ENCODE measurements at regions not wholly inside any gene's neighbourhood (a gene's known extent, or its start where the extent isn't known, plus 50 kb on each side); places are given as distances from the start of the nearest gene placed in this dataset.

DNA sequence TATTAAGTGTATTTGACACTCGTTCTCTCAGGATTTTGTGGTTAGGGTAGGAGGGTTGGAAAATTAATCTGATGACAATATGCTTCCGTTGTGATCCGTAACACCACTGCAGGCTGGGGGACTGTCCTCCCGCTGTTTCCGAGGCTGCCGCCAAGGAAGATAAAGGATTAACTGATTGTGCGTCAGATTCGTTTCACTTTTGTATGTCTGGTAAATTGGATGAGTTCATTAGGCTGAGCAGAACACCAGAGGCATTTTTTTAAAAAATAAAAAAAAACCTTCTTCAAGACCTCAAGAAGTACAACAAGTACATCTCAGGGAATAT, 486.7 kb upstream of the SALL1 start:
- TF ChIP-seq, protein P1, sequence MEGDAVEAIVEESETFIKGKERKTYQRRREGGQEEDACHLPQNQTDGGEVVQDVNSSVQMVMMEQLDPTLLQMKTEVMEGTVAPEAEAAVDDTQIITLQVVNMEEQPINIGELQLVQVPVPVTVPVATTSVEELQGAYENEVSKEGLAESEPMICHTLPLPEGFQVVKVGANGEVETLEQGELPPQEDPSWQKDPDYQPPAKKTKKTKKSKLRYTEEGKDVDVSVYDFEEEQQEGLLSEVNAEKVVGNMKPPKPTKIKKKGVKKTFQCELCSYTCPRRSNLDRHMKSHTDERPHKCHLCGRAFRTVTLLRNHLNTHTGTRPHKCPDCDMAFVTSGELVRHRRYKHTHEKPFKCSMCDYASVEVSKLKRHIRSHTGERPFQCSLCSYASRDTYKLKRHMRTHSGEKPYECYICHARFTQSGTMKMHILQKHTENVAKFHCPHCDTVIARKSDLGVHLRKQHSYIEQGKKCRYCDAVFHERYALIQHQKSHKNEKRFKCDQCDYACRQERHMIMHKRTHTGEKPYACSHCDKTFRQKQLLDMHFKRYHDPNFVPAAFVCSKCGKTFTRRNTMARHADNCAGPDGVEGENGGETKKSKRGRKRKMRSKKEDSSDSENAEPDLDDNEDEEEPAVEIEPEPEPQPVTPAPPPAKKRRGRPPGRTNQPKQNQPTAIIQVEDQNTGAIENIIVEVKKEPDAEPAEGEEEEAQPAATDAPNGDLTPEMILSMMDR (IDR thresholded peaks at IDR 0.05; ENCODE audit: borderline replicate concordance, extremely low read depth, insufficient read depth) = no peak
- H3K9ac ChIP-seq (ENCODE audit: low read length in 3 of 3) = no peak overlapping the region
- no peak overlapping the region for H3K4me3 ChIP-seq (ENCODE audit: low read length in 3 of 3)
- intact Hi-C loops (cut with DNase I) = no loop called here
- no peaks in the 10 kb centered on the region for H3K27me3 ChIP-seq (ENCODE audit: control insufficient read depth, insufficient read depth, low read length)
- no peaks in the 10 kb centered on the region for H3K4me1 ChIP-seq (ENCODE audit: control insufficient read depth in 2 of 3, insufficient read depth in 2 of 3, low read depth in 1 of 3, low read length in 3 of 3)
- no peaks in the 10 kb centered on the region for H3K9me3 ChIP-seq (ENCODE audit: control insufficient read depth in 2 of 3, insufficient read depth in 1 of 3, low read length in 3 of 3)
- DNase-seq = no peak
- H3K36me3 ChIP-seq (ENCODE audit: control insufficient read depth in 2 of 3, insufficient read depth in 3 of 3, low read length in 3 of 3) = no peaks in the 10 kb centered on the region
- no peak overlapping the region for H3K27ac ChIP-seq (ENCODE audit: low read depth in 2 of 2, low read length in 2 of 2)
- FAIRE-seq = no peak

DNA sequence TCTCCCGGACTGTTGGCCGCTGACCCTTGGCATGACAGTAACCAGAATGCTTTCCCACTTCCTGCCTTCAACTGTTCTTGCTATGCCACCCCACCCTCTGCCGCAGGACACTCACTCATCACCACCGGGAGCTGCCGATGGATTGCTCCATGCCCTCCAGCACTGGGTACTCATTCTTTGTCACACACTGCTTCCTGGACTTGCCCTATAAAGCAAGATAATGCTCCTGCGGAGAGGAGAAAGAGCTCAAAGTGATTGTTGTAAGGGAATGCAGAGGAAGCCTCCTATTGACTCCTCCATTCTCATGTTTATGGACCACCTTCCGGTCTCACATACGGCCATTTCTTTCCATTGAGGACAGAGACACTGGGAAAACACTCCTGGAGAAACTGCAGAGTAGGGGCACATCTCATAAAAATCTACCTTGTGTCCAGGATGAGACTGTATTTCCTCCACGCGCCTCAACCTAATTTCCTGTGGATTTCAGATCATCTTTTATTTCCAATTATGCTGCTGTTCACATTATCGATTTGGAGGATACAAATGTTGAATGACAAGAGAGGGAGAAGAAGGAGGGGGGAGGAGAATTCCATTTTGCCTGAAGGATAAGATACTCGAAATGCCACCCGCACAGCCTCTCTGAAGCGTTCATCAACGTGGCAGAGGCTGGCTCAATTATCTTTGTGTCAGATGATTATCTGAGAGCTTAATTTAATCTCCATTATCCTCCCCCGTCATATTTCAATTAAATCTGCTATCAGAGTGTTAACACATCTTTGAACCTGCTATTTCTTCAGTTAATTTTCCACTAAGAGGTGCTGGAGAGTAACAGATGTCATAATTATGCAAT, 486.1 kb upstream of the SALL1 start:
- TF ChIP-seq, protein P1 (IDR thresholded peaks at IDR 0.05; ENCODE audit: borderline replicate concordance, extremely low read depth, insufficient read depth) = no peak
- no peak for DNase-seq
- intact Hi-C loops (cut with DNase I) = no loop called here
- H3K4me1 ChIP-seq (ENCODE audit: control insufficient read depth in 2 of 3, insufficient read depth in 2 of 3, low read depth in 1 of 3, low read length in 3 of 3) = no peaks in the 10 kb centered on the region
- H3K9me3 ChIP-seq (ENCODE audit: control insufficient read depth in 2 of 3, insufficient read depth in 1 of 3, low read length in 3 of 3) = no peaks in the 10 kb centered on the region
- no peak overlapping the region for H3K27ac ChIP-seq (ENCODE audit: low read depth in 2 of 2, low read length in 2 of 2)
- FAIRE-seq = no peak
- H3K4me3 ChIP-seq (ENCODE audit: low read length in 3 of 3) = no peak overlapping the region
- no peak overlapping the region for H3K9ac ChIP-seq (ENCODE audit: low read length in 3 of 3)
- no peaks in the 10 kb centered on the region for H3K27me3 ChIP-seq (ENCODE audit: control insufficient read depth, insufficient read depth, low read length)
- no peaks in the 10 kb centered on the region for H3K36me3 ChIP-seq (ENCODE audit: control insufficient read depth in 2 of 3, insufficient read depth in 3 of 3, low read length in 3 of 3)

DNA sequence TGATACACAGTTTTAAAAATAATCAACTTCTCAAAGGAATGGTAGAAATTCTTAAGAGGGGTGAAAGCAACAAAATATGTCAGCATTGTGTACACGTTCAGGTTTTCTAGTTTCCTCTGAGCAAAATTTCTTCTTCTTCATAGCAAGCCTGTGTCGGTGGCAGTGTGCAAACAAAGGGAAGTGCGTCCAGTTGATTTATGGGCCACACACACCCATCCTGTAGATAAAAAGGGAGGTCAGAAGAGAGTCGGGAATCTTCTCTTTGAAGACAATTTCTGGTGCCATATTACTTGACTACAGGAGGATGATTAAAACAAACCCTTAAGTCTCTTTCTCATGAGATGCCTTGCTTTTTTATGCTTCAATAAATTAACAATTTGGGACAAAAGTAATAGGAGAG, 484.1 kb upstream of the SALL1 start:
- TF ChIP-seq, protein P1 (IDR thresholded peaks at IDR 0.05; ENCODE audit: borderline replicate concordance, extremely low read depth, insufficient read depth) = no peak
- no peak overlapping the region for H3K27ac ChIP-seq (ENCODE audit: low read depth in 2 of 2, low read length in 2 of 2)
- no peak overlapping the region for H3K4me3 ChIP-seq (ENCODE audit: low read length in 3 of 3)
- H3K9ac ChIP-seq (ENCODE audit: low read length in 3 of 3) = no peak overlapping the region
- no peaks in the 10 kb centered on the region for H3K9me3 ChIP-seq (ENCODE audit: control insufficient read depth in 2 of 3, insufficient read depth in 1 of 3, low read length in 3 of 3)
- intact Hi-C loops (cut with DNase I) = no loop called here
- H3K4me1 ChIP-seq (ENCODE audit: control insufficient read depth in 2 of 3, insufficient read depth in 2 of 3, low read depth in 1 of 3, low read length in 3 of 3) = no peaks in the 10 kb centered on the region
- FAIRE-seq = no peak
- H3K27me3 ChIP-seq (ENCODE audit: control insufficient read depth, insufficient read depth, low read length) = no peaks in the 10 kb centered on the region
- DNase-seq = peak in 2 of 5 donors; percentile 40 to 60
- H3K36me3 ChIP-seq (ENCODE audit: control insufficient read depth in 2 of 3, insufficient read depth in 3 of 3, low read length in 3 of 3) = no peaks in the 10 kb centered on the region
